Activated T-helper 1 cell treated with anti-CD3 and anti-CD28 coated beads, Interleukin-12 subunit alpha, Interleukin-12 subunit beta, Interleukin-2, Interleukin-4 antibody, amounts not matched to agents 30 ng/mL and 10 ng/mL and 1 ng/mL, durations not matched to agents 14 hours and 24 hours and 36 hours (primary cell): ENCODE measurements at regions not wholly inside any gene's neighbourhood (a gene's known extent, or its start where the extent isn't known, plus 50 kb on each side); places are given as distances from the start of the nearest gene placed in this dataset.
"Not testable (repeated sequence)": the region's sequence is repeated elsewhere in the genome, so short reads cannot be mapped to it uniquely, and the experiment has no call there.

ENCODE experiments used
- DNase-seq: peaks from one replicate; pipeline ENCODE4 v3.0.0; 2021; ENCODE audit warnings: low spot score
- H3K27ac Mint-ChIP-seq: one replicate; pipeline ENCODE4 v1.8.0; 2021; ENCODE audit warnings: mild to moderate bottlenecking, mixed read lengths
- H3K27me3 Mint-ChIP-seq: one replicate; pipeline ENCODE4 v1.8.0; 2022; ENCODE audit warnings: mild to moderate bottlenecking, moderate library complexity, mixed read lengths; ENCODE audit not compliant: insufficient read depth
- H3K36me3 Mint-ChIP-seq: one replicate; pipeline ENCODE4 v1.8.0; 2021; ENCODE audit warnings: low read depth, mixed read lengths
- H3K4me1 Mint-ChIP-seq: one replicate; pipeline ENCODE4 v1.8.0; 2021; ENCODE audit warnings: low read depth, mixed read lengths
- H3K4me3 Mint-ChIP-seq: one replicate; pipeline ENCODE4 v1.8.0; 2021; ENCODE audit warnings: mild to moderate bottlenecking, moderate library complexity, mixed read lengths
- H3K9me3 Mint-ChIP-seq: one replicate; pipeline ENCODE4 v1.8.0; 2021; ENCODE audit warnings: mixed read lengths
- intact Hi-C: fragments of 100-400 bp; cut with micrococcal nuclease; formaldehyde crosslinking; loops from one replicate; pipeline ENCODE4 v1.15.1; 2024

DNA sequence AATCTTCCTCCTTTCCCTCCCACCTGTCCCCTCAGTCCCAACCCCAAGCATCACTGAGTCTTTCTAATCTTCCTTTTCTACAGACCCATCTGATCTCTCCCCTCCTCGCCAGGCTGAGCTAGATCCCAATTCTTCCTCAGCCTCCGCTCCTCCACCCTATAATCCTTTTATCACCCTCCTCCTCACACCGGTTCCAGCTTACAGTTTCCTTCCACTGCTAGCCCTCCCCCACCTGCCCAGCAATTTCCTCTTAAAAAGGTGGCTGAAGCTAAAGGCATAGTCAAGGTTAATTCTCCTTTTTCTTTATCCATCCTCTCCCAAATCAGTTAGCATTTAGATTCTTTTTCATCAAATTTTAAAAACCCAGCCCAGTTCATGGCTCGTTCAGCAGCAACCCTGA lies 470.6 kb upstream of the NUDT12 start:
- H3K4me3 Mint-ChIP-seq, H3K4me1 Mint-ChIP-seq, DNase-seq, intact Hi-C loops, H3K9me3 Mint-ChIP-seq, H3K27me3 Mint-ChIP-seq, H3K36me3 Mint-ChIP-seq, H3K27ac Mint-ChIP-seq: not testable (repeated sequence)

DNA sequence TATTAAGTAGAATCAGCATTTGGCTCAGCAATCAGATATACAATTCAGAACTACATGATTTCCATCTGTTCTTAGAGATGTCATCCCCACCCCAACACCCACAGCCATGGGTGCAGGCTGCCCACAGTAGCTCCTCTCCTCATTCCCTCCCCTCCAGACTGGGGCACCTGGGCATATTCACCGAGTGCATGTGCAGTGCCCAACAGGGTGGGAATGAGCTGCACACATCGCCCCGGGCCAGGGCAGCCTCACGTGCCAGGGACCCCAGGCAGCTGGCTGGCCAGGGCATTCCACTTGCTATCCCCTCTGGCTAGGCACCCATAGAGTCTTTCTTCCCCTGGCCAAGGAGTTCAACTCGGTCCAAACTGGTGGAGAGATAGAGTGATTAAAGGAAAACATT lies 461.9 kb upstream of the NUDT12 start:
- no peaks in the 10 kb centered on the region for H3K36me3 Mint-ChIP-seq

DNA sequence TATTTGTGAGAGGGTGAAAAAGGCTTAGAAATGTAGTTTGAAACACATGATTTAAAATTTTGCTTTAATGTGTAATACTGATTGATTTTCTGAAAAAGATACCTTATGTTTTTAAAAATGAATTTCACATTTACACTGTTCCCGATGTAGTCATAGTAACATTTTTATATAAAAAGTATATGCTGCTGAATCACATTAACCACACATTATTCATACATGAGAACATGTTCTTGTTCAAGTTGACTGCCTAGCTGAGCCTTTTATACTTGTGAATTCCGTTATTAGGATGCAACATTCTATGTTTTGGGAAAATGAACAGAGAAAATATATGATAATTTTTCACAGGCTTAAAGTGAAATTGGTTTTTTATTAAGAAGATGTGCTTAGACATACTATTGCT lies 461.1 kb upstream of the NUDT12 start:
- H3K27me3 Mint-ChIP-seq, result no peaks in the 10 kb centered on the region
- H3K9me3 Mint-ChIP-seq, result peaks cover 16% of the 10 kb centered on the region
- intact Hi-C loops, result no loop called here
- DNase-seq, result no peak
- H3K36me3 Mint-ChIP-seq, result no peaks in the 10 kb centered on the region
- H3K4me3 Mint-ChIP-seq, result no peak overlapping the region
- no peak overlapping the region for H3K27ac Mint-ChIP-seq
- H3K4me1 Mint-ChIP-seq, result no peaks in the 10 kb centered on the region

More for the DNA sequence above, 461.9 kb upstream of the NUDT12 start:
- H3K4me1 Mint-ChIP-seq, result no peaks in the 10 kb centered on the region
- peaks cover 13% of the 10 kb centered on the region for H3K9me3 Mint-ChIP-seq
- no peak overlapping the region for H3K4me3 Mint-ChIP-seq
- H3K27ac Mint-ChIP-seq, result no peak overlapping the region
- DNase-seq, result no peak
- intact Hi-C loops, result no loop called here
- H3K27me3 Mint-ChIP-seq, result no peaks in the 10 kb centered on the region

DNA sequence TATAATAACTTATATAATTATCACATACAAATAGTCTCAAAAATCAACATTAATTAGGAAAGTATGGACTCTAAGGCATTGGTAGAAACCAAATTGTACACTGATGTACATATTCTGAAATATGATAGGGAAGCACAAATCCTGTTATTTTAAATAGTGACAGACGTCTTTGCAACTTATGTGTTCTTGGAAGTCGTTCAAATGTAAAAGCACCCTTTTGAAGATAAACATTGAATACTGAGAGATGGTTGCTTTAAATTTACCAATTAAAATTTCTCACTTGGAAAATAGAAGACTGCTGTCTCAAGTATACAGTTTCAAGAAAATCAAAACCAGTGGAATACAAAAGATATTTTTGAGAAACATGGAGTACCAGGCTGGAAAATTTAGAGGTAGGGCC lies 457.4 kb upstream of the NUDT12 start:
- intact Hi-C loops, result no loop called here
- no peak overlapping the region for H3K27ac Mint-ChIP-seq
- H3K9me3 Mint-ChIP-seq, result peaks cover 20% of the 10 kb centered on the region
- no peaks in the 10 kb centered on the region for H3K36me3 Mint-ChIP-seq
- no peak overlapping the region for H3K4me3 Mint-ChIP-seq
- H3K4me1 Mint-ChIP-seq, result no peaks in the 10 kb centered on the region
- H3K27me3 Mint-ChIP-seq, result no peaks in the 10 kb centered on the region
- no peak for DNase-seq

DNA sequence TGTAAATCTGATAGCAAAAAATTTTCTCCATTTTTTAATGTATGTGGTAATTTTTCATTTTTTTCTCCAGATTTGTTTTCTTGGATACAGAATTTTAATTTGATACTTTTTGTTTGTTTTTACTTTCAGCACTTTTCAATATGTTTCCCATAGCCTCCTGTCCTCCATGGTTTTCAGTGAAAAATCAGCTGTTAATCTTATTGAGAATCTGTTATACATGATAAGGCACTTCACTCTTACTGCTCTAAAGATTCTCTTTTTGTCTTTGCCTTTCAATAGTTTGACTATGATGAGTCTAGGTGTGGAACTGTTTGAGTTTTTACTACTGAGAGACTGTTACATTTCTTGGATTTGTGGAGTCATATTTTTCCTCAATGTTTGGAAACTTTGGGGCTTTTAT lies 455.7 kb upstream of the NUDT12 start:
- DNase-seq, result no peak
- Mint-ChIP-seq H3K9me3 (peaks cover 20% of the 10 kb centered on the region), H3K4me3 (no peak overlapping the region), H3K36me3 (no peaks in the 10 kb centered on the region), H3K27me3 (no peaks in the 10 kb centered on the region), H3K27ac (no peak overlapping the region), H3K4me1 (no peaks in the 10 kb centered on the region)
- intact Hi-C loops, result no loop called here

DNA sequence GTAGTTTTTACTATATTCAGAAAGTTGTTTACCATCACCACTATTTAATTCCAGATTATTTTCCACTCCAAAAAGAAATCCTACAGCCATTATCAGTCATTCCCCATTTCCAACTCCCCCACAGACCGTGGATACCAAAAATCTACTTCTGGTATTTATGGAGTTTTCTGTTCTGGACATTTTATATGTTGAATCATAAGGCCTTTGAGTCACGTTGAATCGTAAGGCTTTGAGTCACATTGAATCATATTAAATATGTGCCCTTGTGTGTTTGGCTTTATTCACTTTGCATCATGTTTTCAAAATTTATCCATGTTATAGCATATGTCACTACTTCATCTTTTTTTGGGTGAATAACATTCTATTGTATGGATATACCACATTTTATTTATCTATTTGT lies 454.1 kb upstream of the NUDT12 start:
- Mint-ChIP-seq H3K9me3 (peaks cover 20% of the 10 kb centered on the region), H3K36me3 (no peaks in the 10 kb centered on the region), H3K27me3 (no peaks in the 10 kb centered on the region), H3K4me1 (no peaks in the 10 kb centered on the region), H3K27ac (no peak overlapping the region), H3K4me3 (no peak overlapping the region)
- intact Hi-C loops, result no loop called here
- no peak for DNase-seq

DNA sequence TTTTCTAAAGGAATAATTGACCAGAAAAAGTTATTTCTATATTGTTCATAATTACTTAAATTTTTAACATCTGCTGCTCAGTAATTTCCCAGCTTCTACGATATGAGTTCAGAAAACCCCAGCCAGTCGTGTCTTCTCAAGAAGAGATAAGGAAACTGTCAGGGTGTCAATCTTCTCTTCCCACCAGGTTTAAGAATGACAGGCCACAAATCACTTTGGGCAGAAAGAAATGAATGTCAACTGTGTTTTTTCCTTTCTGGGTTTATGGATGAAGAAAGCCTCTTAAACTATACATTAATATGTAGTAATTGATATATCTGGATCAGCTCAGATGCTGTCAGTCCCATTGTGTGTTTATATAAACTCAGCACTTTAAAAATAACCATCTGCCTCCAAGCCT lies 453.2 kb upstream of the NUDT12 start:
- no peaks in the 10 kb centered on the region for H3K27me3 Mint-ChIP-seq
- H3K36me3 Mint-ChIP-seq, result no peaks in the 10 kb centered on the region
- peaks cover 15% of the 10 kb centered on the region for H3K9me3 Mint-ChIP-seq
- DNase-seq, result no peak
- H3K4me1 Mint-ChIP-seq, result no peaks in the 10 kb centered on the region
- H3K27ac Mint-ChIP-seq, result no peak overlapping the region
- intact Hi-C loops, result no loop called here
- no peak overlapping the region for H3K4me3 Mint-ChIP-seq

DNA sequence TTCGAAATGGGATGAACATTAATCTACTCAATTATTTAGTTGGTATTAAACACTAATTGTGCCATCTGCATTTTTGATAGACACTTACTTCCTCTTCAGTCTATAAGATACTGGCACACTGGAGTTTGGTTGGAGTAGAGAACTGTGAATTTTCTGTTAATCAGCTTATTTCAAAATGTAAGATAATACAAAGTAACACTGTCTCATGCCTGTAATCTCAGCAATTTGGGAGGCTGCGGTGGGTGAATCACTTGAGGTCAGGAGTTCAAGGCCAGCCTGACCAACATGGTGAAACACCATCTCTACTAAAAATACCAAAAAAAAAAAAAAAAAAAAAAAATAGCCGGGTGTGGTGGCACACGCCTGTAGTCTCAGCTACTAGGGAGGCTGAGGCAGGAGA lies 440.2 kb upstream of the NUDT12 start:
- H3K27me3 Mint-ChIP-seq, H3K4me1 Mint-ChIP-seq, H3K36me3 Mint-ChIP-seq, H3K4me3 Mint-ChIP-seq, H3K9me3 Mint-ChIP-seq, intact Hi-C loops, DNase-seq, H3K27ac Mint-ChIP-seq: not testable (repeated sequence)

DNA sequence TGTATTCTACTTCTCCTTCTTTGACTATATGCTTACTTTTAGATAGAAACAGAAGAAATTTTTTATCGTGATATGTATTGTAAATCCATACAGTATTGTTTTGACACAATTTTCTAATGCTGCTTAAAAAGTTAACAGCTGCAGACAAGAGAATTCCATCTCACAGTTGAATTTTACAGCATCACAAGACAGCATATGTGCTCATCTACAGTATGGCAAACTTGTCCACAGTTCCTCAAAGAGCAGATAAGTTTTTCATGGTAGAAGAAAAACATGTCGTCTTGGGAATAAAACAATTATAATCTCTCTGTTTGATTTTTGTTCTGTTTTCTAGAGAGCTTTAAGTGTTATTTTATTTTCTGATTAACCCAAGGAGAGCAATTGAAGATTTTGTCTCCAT lies 438.5 kb upstream of the NUDT12 start:
- Mint-ChIP-seq H3K4me1 (no peaks in the 10 kb centered on the region), H3K27ac (no peak overlapping the region), H3K4me3 (no peak overlapping the region), H3K36me3 (no peaks in the 10 kb centered on the region), H3K27me3 (no peaks in the 10 kb centered on the region), H3K9me3 (peaks cover 6% of the 10 kb centered on the region)
- DNase-seq, result no peak
- intact Hi-C loops, result no loop called here

DNA sequence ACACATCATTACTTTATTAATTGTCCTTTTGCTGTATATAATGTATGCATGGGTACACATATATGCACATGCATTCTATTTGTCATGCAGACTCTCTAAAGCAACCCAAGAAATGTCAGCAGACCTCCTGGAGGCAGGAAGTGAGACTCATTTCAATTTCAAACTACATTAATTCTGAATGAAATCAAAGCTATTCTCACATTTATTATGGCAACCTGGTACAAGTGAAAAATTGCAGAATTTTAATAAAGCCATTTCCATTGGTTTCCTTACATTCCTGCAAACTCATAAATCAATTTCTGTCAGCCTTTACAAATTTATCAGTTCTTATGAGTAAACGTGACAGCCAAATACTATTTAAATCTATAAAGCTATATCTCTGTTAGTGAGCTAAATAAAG lies 430.4 kb upstream of the NUDT12 start:
- H3K36me3 Mint-ChIP-seq, result no peaks in the 10 kb centered on the region
- no peak overlapping the region for H3K27ac Mint-ChIP-seq
- no peak overlapping the region for H3K4me3 Mint-ChIP-seq
- no peak for DNase-seq
- intact Hi-C loops, result no loop called here
- peaks cover 8% of the 10 kb centered on the region for H3K9me3 Mint-ChIP-seq
- H3K4me1 Mint-ChIP-seq, result no peaks in the 10 kb centered on the region
- no peaks in the 10 kb centered on the region for H3K27me3 Mint-ChIP-seq

DNA sequence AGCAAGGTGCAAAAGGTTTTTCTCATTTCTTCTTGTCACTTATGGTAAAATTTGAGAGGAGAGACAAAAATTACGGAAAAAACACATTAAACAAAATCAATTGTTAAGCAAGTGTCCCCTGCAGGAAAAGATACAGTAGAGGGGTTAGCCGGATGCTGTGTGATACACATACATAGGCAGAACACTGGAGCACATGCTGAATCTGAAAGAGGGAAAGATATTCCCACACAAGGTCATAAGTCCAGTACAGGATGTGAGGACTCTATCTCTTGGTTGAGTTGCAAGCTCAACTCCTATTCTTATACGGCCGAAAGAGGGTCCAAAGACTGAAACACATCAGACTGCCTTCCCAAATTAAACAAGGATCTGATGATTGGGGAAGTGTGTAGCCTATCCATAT lies 427.5 kb upstream of the NUDT12 start:
- intact Hi-C loops, result no loop called here
- Mint-ChIP-seq H3K9me3 (peaks cover 11% of the 10 kb centered on the region), H3K27ac (no peak overlapping the region), H3K36me3 (no peaks in the 10 kb centered on the region), H3K4me1 (no peaks in the 10 kb centered on the region), H3K27me3 (no peaks in the 10 kb centered on the region), H3K4me3 (no peak overlapping the region)
- DNase-seq, result no peak

DNA sequence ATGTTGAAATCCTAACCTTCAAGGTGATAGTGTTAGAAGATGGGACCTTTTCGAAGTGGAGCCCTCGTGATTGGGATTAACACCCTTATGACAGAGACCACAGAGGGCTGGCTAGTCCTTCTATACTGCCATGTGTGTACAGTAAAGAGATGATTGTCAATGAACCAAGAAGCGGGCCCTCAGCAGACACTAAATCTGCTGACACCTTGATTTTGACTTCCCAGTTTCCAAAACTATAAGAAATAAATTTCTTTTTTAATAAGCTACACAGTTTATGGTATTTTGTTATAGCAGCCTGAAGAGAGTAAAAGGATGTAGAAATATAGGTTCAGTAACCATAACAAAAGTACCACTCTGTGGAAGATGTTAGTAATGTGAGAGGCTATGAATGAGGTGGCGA lies 419.0 kb upstream of the NUDT12 start:
- no peak for DNase-seq
- intact Hi-C loops, result no loop called here
- H3K27me3 Mint-ChIP-seq, result no peaks in the 10 kb centered on the region
- no peaks in the 10 kb centered on the region for H3K4me1 Mint-ChIP-seq
- no peak overlapping the region for H3K4me3 Mint-ChIP-seq
- peaks cover 4% of the 10 kb centered on the region for H3K9me3 Mint-ChIP-seq
- no peaks in the 10 kb centered on the region for H3K36me3 Mint-ChIP-seq
- no peak overlapping the region for H3K27ac Mint-ChIP-seq

DNA sequence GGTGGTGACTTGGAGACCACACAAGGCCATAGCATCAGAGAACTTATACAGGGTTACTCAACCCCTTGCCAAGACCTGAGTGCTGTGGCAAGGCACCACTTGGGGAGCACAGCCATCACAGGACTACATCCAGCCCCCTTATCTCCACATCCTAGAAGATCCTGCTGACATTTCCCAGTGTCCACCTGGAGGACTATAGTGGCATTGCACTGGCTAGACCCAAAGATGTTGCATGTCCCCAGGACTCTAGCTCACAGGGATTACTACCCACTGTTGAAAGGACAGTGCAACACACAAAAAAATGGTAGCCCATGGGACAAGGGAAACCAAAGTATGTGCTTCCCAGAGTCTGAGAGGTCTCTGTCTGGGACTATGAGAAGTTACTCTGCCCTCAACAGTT lies 411.1 kb upstream of the NUDT12 start:
- intact Hi-C loops, result no loop called here
- Mint-ChIP-seq H3K4me1 (no peaks in the 10 kb centered on the region), H3K9me3 (peaks cover 15% of the 10 kb centered on the region), H3K4me3 (no peak overlapping the region), H3K27me3 (no peaks in the 10 kb centered on the region), H3K36me3 (no peaks in the 10 kb centered on the region), H3K27ac (no peak overlapping the region)
- DNase-seq, result no peak

DNA sequence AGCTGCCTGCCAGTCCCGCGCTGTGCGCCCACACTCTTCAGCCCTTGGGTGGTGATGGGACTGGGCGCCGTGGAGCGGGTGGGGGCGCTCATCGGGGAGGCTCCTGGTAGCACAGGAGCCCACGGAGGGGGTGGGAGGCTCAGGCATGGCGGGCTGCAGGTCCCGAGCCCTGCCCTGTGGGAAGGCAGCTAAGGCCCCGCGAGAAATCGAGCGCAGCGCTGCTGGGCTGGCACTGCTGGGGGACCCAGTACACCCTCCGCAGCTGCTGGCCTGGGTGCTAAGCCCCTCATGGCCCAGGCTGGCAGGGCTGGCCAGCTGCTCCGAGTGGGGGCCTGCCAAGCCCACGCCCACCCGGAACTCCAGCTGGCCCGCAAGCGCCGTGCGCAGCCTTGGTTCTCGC lies 403.7 kb upstream of the NUDT12 start:
- H3K4me1 Mint-ChIP-seq, H3K27ac Mint-ChIP-seq, DNase-seq, H3K36me3 Mint-ChIP-seq, H3K27me3 Mint-ChIP-seq, intact Hi-C loops, H3K4me3 Mint-ChIP-seq: not testable (repeated sequence)
- peaks cover 25% of the 10 kb centered on the region for H3K9me3 Mint-ChIP-seq
